Kidney epithelial cell (primary cell): ENCODE measurements at regions not wholly inside any gene's neighbourhood (a gene's known extent, or its start where the extent isn't known, plus 50 kb on each side); places are given as distances from the start of the nearest gene placed in this dataset.

Experiments
- DNase-seq: peaks from one replicate; pipeline ENCODE4 v3.0.0-alpha.2; 2010; ENCODE audit warnings: low read depth
- H3K27me3 ChIP-seq: 2 replicates; pipeline ENCODE4 v1.6.0; 2011; ENCODE audit warnings: low read length; ENCODE audit not compliant: control insufficient read depth, insufficient read depth
- H3K36me3 ChIP-seq: 2 replicates; pipeline ENCODE4 v1.5.1; 2011; ENCODE audit warnings: low read length; ENCODE audit not compliant: control insufficient read depth, insufficient read depth
- H3K4me3 ChIP-seq: 2 replicates; pipeline ENCODE4 v1.5.1; 2011; ENCODE audit warnings: low read depth, mild to moderate bottlenecking, control low read depth, low read length
- CTCF ChIP-seq: IDR thresholded peaks from 2 replicates; pipeline ENCODE4 v1.5.1; 2011; ENCODE audit warnings: mild to moderate bottlenecking, moderate library complexity, low read length, control low read depth, inconsistent platforms; ENCODE audit not compliant: insufficient read depth, poor library complexity, severe bottlenecking

DNA sequence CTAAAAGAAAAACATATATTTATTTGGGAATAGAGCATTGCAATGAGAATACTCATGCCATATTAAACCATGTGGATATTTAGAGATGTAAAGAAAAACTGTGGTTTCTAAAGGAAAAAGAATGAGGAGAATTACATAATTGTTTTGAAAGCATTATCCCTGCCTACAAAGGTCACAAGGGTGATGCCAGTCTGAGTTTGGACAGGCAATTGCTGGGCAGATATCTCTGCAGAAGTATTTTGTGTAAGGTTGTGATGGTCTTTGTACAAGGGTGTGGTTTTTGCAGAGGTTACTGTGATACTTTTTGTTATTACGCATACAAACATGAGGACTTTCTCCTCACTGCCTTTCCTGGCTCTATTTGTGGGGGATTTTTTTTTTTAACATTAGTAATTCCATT is 2022.9 kb upstream of the CDH6 start:
- no peaks in the 10 kb centered on the region for H3K36me3 ChIP-seq
- DNase-seq = no peak
- H3K4me3 ChIP-seq = no peak overlapping the region
- no peaks in the 10 kb centered on the region for H3K27me3 ChIP-seq
- no peak for TF ChIP-seq CTCF

GRCh38 chr5:29169886-29170285 is 2023.6 kb upstream of the CDH6 start:
- no peaks in the 10 kb centered on the region for H3K36me3 ChIP-seq
- no peak overlapping the region for H3K4me3 ChIP-seq
- no peak for TF ChIP-seq CTCF
- H3K27me3 ChIP-seq = no peaks in the 10 kb centered on the region
- no peak for DNase-seq

GRCh38 chr5:29162297-29162696 is 2031.2 kb upstream of the CDH6 start:
- Histone ChIP-seq H3K27me3 (no peaks in the 10 kb centered on the region), H3K4me3 (no peak overlapping the region), H3K36me3 (no peaks in the 10 kb centered on the region)
- no peak for DNase-seq
- no peak for TF ChIP-seq CTCF

- TF ChIP-seq CTCF = no peak
- H3K27me3 ChIP-seq = no peaks in the 10 kb centered on the region
- no peak for DNase-seq
- H3K4me3 ChIP-seq = no peak overlapping the region
- H3K36me3 ChIP-seq = no peaks in the 10 kb centered on the region
Observed at GRCh38 chr5:29161399-29162291, 2031.8 kb upstream of the CDH6 start.

- DNase-seq = no peak
- TF ChIP-seq CTCF = no peak
- Histone ChIP-seq H3K36me3 (no peaks in the 10 kb centered on the region), H3K27me3 (no peaks in the 10 kb centered on the region), H3K4me3 (no peak overlapping the region)
Observed at GRCh38 chr5:29157975-29158374, 2035.5 kb upstream of the CDH6 start.

- no peak for TF ChIP-seq CTCF
- H3K4me3 ChIP-seq = no peak overlapping the region
- DNase-seq = no peak
- H3K27me3 ChIP-seq = no peaks in the 10 kb centered on the region
- H3K36me3 ChIP-seq = no peaks in the 10 kb centered on the region
Observed at GRCh38 chr5:29150840-29151239, 2042.6 kb upstream of the CDH6 start.
